ENCODE measurements at regions not wholly inside any gene's neighbourhood (a gene's known extent, or its start where the extent isn't known, plus 50 kb on each side); places are given as distances from the start of the nearest gene placed in this dataset.
A peak's percentile ranks its signal among the peaks of the same experiment; 100 is the strongest.

- in situ Hi-C loops (cut with HindIII; ENCODE audit: low pct_unique_long_range_greater_than_20kb, low sequenced_read_pairs) = no loop called here
- DNase-seq (ENCODE audit: low read depth) = no peak
These were observed 135.0 kb upstream of the SLC35B3 start for GRCh38 chr6:8570256-8570920.

- no peak for DNase-seq (ENCODE audit: low read depth)
- in situ Hi-C loops (cut with HindIII; ENCODE audit: low pct_unique_long_range_greater_than_20kb, low sequenced_read_pairs) = no loop called here
These were observed 126.8 kb upstream of the SLC35B3 start for GRCh38 chr6:8562125-8562524.

- in situ Hi-C loops (cut with HindIII; ENCODE audit: low pct_unique_long_range_greater_than_20kb, low sequenced_read_pairs) = no loop called here
- no peak for DNase-seq (ENCODE audit: low read depth)
These were observed 123.6 kb upstream of the SLC35B3 start for GRCh38 chr6:8558953-8559352.

GRCh38 chr6:8557014-8557748 lies 121.8 kb upstream of the SLC35B3 start:
- DNase-seq (ENCODE audit: low read depth) = no peak
- in situ Hi-C loops (cut with HindIII; ENCODE audit: low pct_unique_long_range_greater_than_20kb, low sequenced_read_pairs) = no loop called here

GRCh38 chr6:8556370-8557013 lies 121.1 kb upstream of the SLC35B3 start:
- in situ Hi-C loops (cut with HindIII; ENCODE audit: low pct_unique_long_range_greater_than_20kb, low sequenced_read_pairs) = no loop called here
- peak; percentile 63 for DNase-seq (ENCODE audit: low read depth)

- in situ Hi-C loops (cut with HindIII; ENCODE audit: low pct_unique_long_range_greater_than_20kb, low sequenced_read_pairs) = no loop called here
- DNase-seq (ENCODE audit: low read depth) = no peak
These were observed 116.6 kb upstream of the SLC35B3 start for GRCh38 chr6:8551993-8552392.

GRCh38 chr6:8551386-8551785 lies 116.0 kb upstream of the SLC35B3 start:
- in situ Hi-C loops (cut with HindIII; ENCODE audit: low pct_unique_long_range_greater_than_20kb, low sequenced_read_pairs) = no loop called here
- no peak for DNase-seq (ENCODE audit: low read depth)

- DNase-seq (ENCODE audit: low read depth) = no peak
- in situ Hi-C loops (cut with HindIII; ENCODE audit: low pct_unique_long_range_greater_than_20kb, low sequenced_read_pairs) = no loop called here
These were observed 113.9 kb upstream of the SLC35B3 start for GRCh38 chr6:8549074-8549790.

- no peak for DNase-seq (ENCODE audit: low read depth)
- in situ Hi-C loops (cut with HindIII; ENCODE audit: low pct_unique_long_range_greater_than_20kb, low sequenced_read_pairs) = no loop called here
These were observed 111.2 kb upstream of the SLC35B3 start for GRCh38 chr6:8546496-8546895.

GRCh38 chr6:8545336-8545735 lies 110.0 kb upstream of the SLC35B3 start:
- in situ Hi-C loops (cut with HindIII; ENCODE audit: low pct_unique_long_range_greater_than_20kb, low sequenced_read_pairs) = no loop called here
- no peak for DNase-seq (ENCODE audit: low read depth)

GRCh38 chr6:8543714-8544113 lies 108.4 kb upstream of the SLC35B3 start:
- no peak for DNase-seq (ENCODE audit: low read depth)
- in situ Hi-C loops (cut with HindIII; ENCODE audit: low pct_unique_long_range_greater_than_20kb, low sequenced_read_pairs) = no loop called here

GRCh38 chr6:8539453-8539852 lies 104.1 kb upstream of the SLC35B3 start:
- DNase-seq (ENCODE audit: low read depth) = peak; percentile 25
- in situ Hi-C loops (cut with HindIII; ENCODE audit: low pct_unique_long_range_greater_than_20kb, low sequenced_read_pairs) = no loop called here

- in situ Hi-C loops (cut with HindIII; ENCODE audit: low pct_unique_long_range_greater_than_20kb, low sequenced_read_pairs) = no loop called here
These were observed 100.8 kb upstream of the SLC35B3 start for GRCh38 chr6:8536122-8536521.

GRCh38 chr6:8535519-8535918 lies 100.2 kb upstream of the SLC35B3 start:
- no peak for DNase-seq (ENCODE audit: low read depth)
- in situ Hi-C loops (cut with HindIII; ENCODE audit: low pct_unique_long_range_greater_than_20kb, low sequenced_read_pairs) = no loop called here

More at GRCh38 chr6:8536122-8536521, 100.8 kb upstream of the SLC35B3 start:
- no peak for DNase-seq (ENCODE audit: low read depth)

GRCh38 chr6:8530785-8531435 lies 95.6 kb upstream of the SLC35B3 start:
- in situ Hi-C loops (cut with HindIII; ENCODE audit: low pct_unique_long_range_greater_than_20kb, low sequenced_read_pairs) = no loop called here
- no peak for DNase-seq (ENCODE audit: low read depth)

- in situ Hi-C loops (cut with HindIII; ENCODE audit: low pct_unique_long_range_greater_than_20kb, low sequenced_read_pairs) = no loop called here
- DNase-seq (ENCODE audit: low read depth) = no peak
These were observed 93.9 kb upstream of the SLC35B3 start for GRCh38 chr6:8529250-8529649.

GRCh38 chr6:8527818-8528217 lies 92.5 kb upstream of the SLC35B3 start:
- in situ Hi-C loops (cut with HindIII; ENCODE audit: low pct_unique_long_range_greater_than_20kb, low sequenced_read_pairs) = no loop called here

GRCh38 chr6:8526624-8527023 lies 91.3 kb upstream of the SLC35B3 start:
- in situ Hi-C loops (cut with HindIII; ENCODE audit: low pct_unique_long_range_greater_than_20kb, low sequenced_read_pairs) = no loop called here
- DNase-seq (ENCODE audit: low read depth) = no peak

More at GRCh38 chr6:8527818-8528217, 92.5 kb upstream of the SLC35B3 start:
- no peak for DNase-seq (ENCODE audit: low read depth)
